OCI-LY7 (cell line): ENCODE measurements at regions not wholly inside any gene's neighbourhood (a gene's known extent, or its start where the extent isn't known, plus 50 kb on each side); places are given as distances from the start of the nearest gene placed in this dataset.

Source experiments
- CTCF ChIP-seq: fragments of 200-600 bp; sonication (generic); conservative IDR thresholded peaks from 2 replicates; pipeline ENCODE4 v1.5.1; 2014; ENCODE audit warnings: mild to moderate bottlenecking, antibody characterized with exemption, low read length, moderate library complexity, mixed read lengths
- EZH2phosphoT487 ChIP-seq: fragments of 200-600 bp; sonication (generic); IDR thresholded peaks from 2 replicates; pipeline ENCODE4 v1.6.1; 2018; ENCODE audit warnings: low read depth, borderline replicate concordance, mild to moderate bottlenecking, mixed run types, antibody characterized with exemption, low read length, moderate library complexity, mixed read lengths

GRCh38 chr16:59404509-59404908 is 670.4 kb upstream of the GOT2 start:
- TF ChIP-seq CTCF (no peak), EZH2phosphoT487 (no peak)
